ENCODE measurements at regions not wholly inside any gene's neighbourhood (a gene's known extent, or its start where the extent isn't known, plus 50 kb on each side); places are given as distances from the start of the nearest gene placed in this dataset.
"Not testable (repeated sequence)": the region's sequence is repeated elsewhere in the genome, so short reads cannot be mapped to it uniquely, and the experiment has no call there.

GRCh38 chr3:74839566-74839965 lies 225.1 kb upstream of the CNTN3 start:
- intact Hi-C loops (cut with micrococcal nuclease; ENCODE audit: unreplicated experiment), result no loop called here
- CTCF ChIA-PET, result interaction anchor here (1.1 kb wide), 1 partner anchor 8 kb away, joined by 3 read pairs; no protein-coding TSS in a partner anchor

GRCh38 chr3:74832925-74833324 lies 218.5 kb upstream of the CNTN3 start:
- H3K4me3 Mint-ChIP-seq (ENCODE audit: low read depth, unreplicated experiment), result no peak overlapping the region
- H3K27ac Mint-ChIP-seq (ENCODE audit: unreplicated experiment), result peak overlapping the region; percentile 1
- peaks cover 4% of the 10 kb centered on the region for H3K9me3 Mint-ChIP-seq (ENCODE audit: low read depth, unreplicated experiment)
- CTCF ChIA-PET, result no interaction called here
- no peaks in the 10 kb centered on the region for H3K36me3 Mint-ChIP-seq (ENCODE audit: insufficient read depth, unreplicated experiment)
- intact Hi-C loops (cut with micrococcal nuclease; ENCODE audit: unreplicated experiment), result no loop called here
- no peak for DNase-seq
- H3K27me3 Mint-ChIP-seq (ENCODE audit: unreplicated experiment), result no peaks in the 10 kb centered on the region
- no TSS peak for BruUV-seq (replicated peaks)
- no peaks in the 10 kb centered on the region for H3K4me1 Mint-ChIP-seq (ENCODE audit: low read depth, unreplicated experiment)
- TF ChIP-seq CTCF (IDR thresholded peaks at IDR 0.05; ENCODE audit: unreplicated experiment), result no peak

More at GRCh38 chr3:74839566-74839965, 225.1 kb upstream of the CNTN3 start:
- TF ChIP-seq CTCF (IDR thresholded peaks at IDR 0.05; ENCODE audit: unreplicated experiment), result no peak
- no TSS peak for BruUV-seq (replicated peaks)
- H3K27ac Mint-ChIP-seq (ENCODE audit: unreplicated experiment), result no peak overlapping the region
- no peaks in the 10 kb centered on the region for H3K4me1 Mint-ChIP-seq (ENCODE audit: low read depth, unreplicated experiment)
- H3K36me3 Mint-ChIP-seq (ENCODE audit: insufficient read depth, unreplicated experiment), result no peaks in the 10 kb centered on the region
- peaks cover 2% of the 10 kb centered on the region for H3K9me3 Mint-ChIP-seq (ENCODE audit: low read depth, unreplicated experiment)
- no peak for DNase-seq
- no peak overlapping the region for H3K4me3 Mint-ChIP-seq (ENCODE audit: low read depth, unreplicated experiment)
- no peaks in the 10 kb centered on the region for H3K27me3 Mint-ChIP-seq (ENCODE audit: unreplicated experiment)

- H3K9me3 Mint-ChIP-seq (ENCODE audit: low read depth, unreplicated experiment); H3K4me3 Mint-ChIP-seq (ENCODE audit: low read depth, unreplicated experiment); H3K36me3 Mint-ChIP-seq (ENCODE audit: insufficient read depth, unreplicated experiment); H3K4me1 Mint-ChIP-seq (ENCODE audit: low read depth, unreplicated experiment); H3K27me3 Mint-ChIP-seq (ENCODE audit: unreplicated experiment); DNase-seq; intact Hi-C loops (cut with micrococcal nuclease; ENCODE audit: unreplicated experiment); H3K27ac Mint-ChIP-seq (ENCODE audit: unreplicated experiment); BruUV-seq (replicated peaks): not testable (repeated sequence)
- CTCF ChIA-PET, result interaction anchor here (1.4 kb wide), 1 partner anchor 11 kb away, joined by 3 read pairs; no protein-coding TSS in a partner anchor
Measured at GRCh38 chr3:74830845-74831244, 216.4 kb upstream of the CNTN3 start.

- intact Hi-C loops (cut with micrococcal nuclease; ENCODE audit: unreplicated experiment); H3K27me3 Mint-ChIP-seq (ENCODE audit: unreplicated experiment); H3K9me3 Mint-ChIP-seq (ENCODE audit: low read depth, unreplicated experiment); BruUV-seq (replicated peaks); CTCF ChIA-PET; H3K4me1 Mint-ChIP-seq (ENCODE audit: low read depth, unreplicated experiment); DNase-seq: not testable (repeated sequence)
- H3K4me3 Mint-ChIP-seq (ENCODE audit: low read depth, unreplicated experiment), result peak overlapping the region; percentile 57
- H3K27ac Mint-ChIP-seq (ENCODE audit: unreplicated experiment), result peak overlapping the region; percentile 8
- H3K36me3 Mint-ChIP-seq (ENCODE audit: insufficient read depth, unreplicated experiment), result peaks cover 10% of the 10 kb centered on the region
Measured at GRCh38 chr3:74825404-74825803, 210.9 kb upstream of the CNTN3 start.

DNA sequence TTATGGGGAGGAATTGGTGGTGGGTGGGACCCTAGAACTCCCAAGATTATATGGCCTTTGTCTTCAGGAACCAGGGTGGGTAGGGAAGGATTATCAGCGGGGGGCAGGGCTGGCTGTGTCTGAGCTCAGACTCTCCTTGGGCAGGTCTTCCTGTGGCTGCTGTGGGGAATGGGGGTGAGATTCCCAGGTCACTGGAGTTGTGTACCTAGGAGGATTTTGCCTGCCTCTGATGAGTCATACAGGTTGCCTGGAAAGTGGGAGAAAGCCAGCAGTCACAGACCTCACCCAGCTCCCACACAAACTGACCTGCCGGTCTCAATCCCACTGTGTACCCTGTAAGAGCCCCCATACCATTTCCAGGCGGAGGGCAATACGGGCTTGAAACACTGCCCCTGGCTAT lies 209.9 kb upstream of the CNTN3 start:
- peaks cover 7% of the 10 kb centered on the region for H3K9me3 Mint-ChIP-seq (ENCODE audit: low read depth, unreplicated experiment)
- no TSS peak for BruUV-seq (replicated peaks)
- H3K27me3 Mint-ChIP-seq (ENCODE audit: unreplicated experiment), result no peaks in the 10 kb centered on the region
- peak; percentile 13 for DNase-seq
- peaks cover 10% of the 10 kb centered on the region for H3K36me3 Mint-ChIP-seq (ENCODE audit: insufficient read depth, unreplicated experiment)
- no peak for TF ChIP-seq CTCF (IDR thresholded peaks at IDR 0.05; ENCODE audit: unreplicated experiment)
- H3K4me3 Mint-ChIP-seq (ENCODE audit: low read depth, unreplicated experiment), result no peak overlapping the region
- peak overlapping the region; percentile 39 for H3K27ac Mint-ChIP-seq (ENCODE audit: unreplicated experiment)
- intact Hi-C loops (cut with micrococcal nuclease; ENCODE audit: unreplicated experiment), result no loop called here
- H3K4me1 Mint-ChIP-seq (ENCODE audit: low read depth, unreplicated experiment), result no peaks in the 10 kb centered on the region
- CTCF ChIA-PET, result interaction anchor here (0.7 kb wide), 1 partner anchor 17 kb away, joined by 3 read pairs; no protein-coding TSS in a partner anchor
